GM18499 (cell line): ENCODE measurements at regions not wholly inside any gene's neighbourhood (a gene's known extent, or its start where the extent isn't known, plus 50 kb on each side); places are given as distances from the start of the nearest gene placed in this dataset.

Experiments used
- ATAC-seq: cut with Tn5 transposase; IDR thresholded peaks from one replicate; pipeline ENCODE4 v1.9.1; 2021; ENCODE audit warnings: moderate number of reproducible peaks; ENCODE audit not compliant: insufficient read depth, unreplicated experiment

- ATAC-seq, result no peak
Measured at GRCh38 chr2:226030788-226031646, 631.5 kb downstream of the NYAP2 start.

- ATAC-seq, result no peak
Measured at GRCh38 chr2:226030369-226030768, 630.9 kb downstream of the NYAP2 start.

- ATAC-seq, result no peak
Measured at GRCh38 chr2:226023946-226024345, 624.4 kb downstream of the NYAP2 start.

- ATAC-seq, result no peak
Measured at GRCh38 chr2:226023383-226023782, 623.9 kb downstream of the NYAP2 start.

GRCh38 chr2:226020956-226021355, 621.4 kb downstream of the NYAP2 start:
- ATAC-seq, result no peak

- ATAC-seq, result no peak
Measured at GRCh38 chr2:226020176-226020575, 620.7 kb downstream of the NYAP2 start.

- ATAC-seq, result no peak
Measured at GRCh38 chr2:226018641-226019040, 619.1 kb downstream of the NYAP2 start.

- no peak for ATAC-seq
Measured at GRCh38 chr2:226017537-226017936, 618.0 kb downstream of the NYAP2 start.

- ATAC-seq, result no peak
Measured at GRCh38 chr2:226017107-226017506, 617.6 kb downstream of the NYAP2 start.

GRCh38 chr2:226011716-226012450, 612.4 kb downstream of the NYAP2 start:
- no peak for ATAC-seq

GRCh38 chr2:226002438-226002837, 602.9 kb downstream of the NYAP2 start:
- peak; percentile 83 for ATAC-seq

GRCh38 chr2:226001716-226002115, 602.2 kb downstream of the NYAP2 start:
- no peak for ATAC-seq

- ATAC-seq, result no peak
Measured at GRCh38 chr2:225999692-226000091, 600.2 kb downstream of the NYAP2 start.

- no peak for ATAC-seq
Measured at GRCh38 chr2:225998653-225999052, 599.1 kb downstream of the NYAP2 start.

- no peak for ATAC-seq
Measured at GRCh38 chr2:225998116-225998515, 598.6 kb downstream of the NYAP2 start.

- ATAC-seq, result no peak
Measured at GRCh38 chr2:225996462-225996828, 596.9 kb downstream of the NYAP2 start.

- ATAC-seq, result no peak
Measured at GRCh38 chr2:225995796-225996461, 596.4 kb downstream of the NYAP2 start.

- no peak for ATAC-seq
Measured at GRCh38 chr2:225994748-225995405, 595.4 kb downstream of the NYAP2 start.

- no peak for ATAC-seq
Measured at GRCh38 chr2:225993430-225993829, 593.9 kb downstream of the NYAP2 start.

GRCh38 chr2:225989809-225990208, 590.3 kb downstream of the NYAP2 start:
- no peak for ATAC-seq

GRCh38 chr2:225980372-225980771, 580.9 kb downstream of the NYAP2 start:
- ATAC-seq, result no peak
